SK-N-SH (cell line): ENCODE measurements at regions not wholly inside any gene's neighbourhood (a gene's known extent, or its start where the extent isn't known, plus 50 kb on each side); places are given as distances from the start of the nearest gene placed in this dataset.

Experiments
- CTCF ChIA-PET: fragments of 300-600, 350-600 bp; formaldehyde crosslinking; extraction: SDS; loops from one replicate; lab custom pipeline; 2021; lab: Yijun Ruan, JAX
- POLR2A ChIA-PET: fragments of 350-600 bp; sonication (Branson Sonifier 250); formaldehyde crosslinking; extraction: SDS; loops from one replicate; lab custom pipeline; 2020; ENCODE audit warnings: antibody characterized with exemption, inconsistent platforms; lab: Yijun Ruan, JAX
- DNase-seq: peaks from one replicate; pipeline ENCODE4 v3.0.0; 2012
- H2AFZ ChIP-seq: fragments of 200-600 bp; sonication (generic); 2 replicates; pipeline ENCODE4 v1.8.1; 2016; ENCODE audit warnings: antibody characterized with exemption, mild to moderate bottlenecking, low read depth
- H3F3A ChIP-seq: fragments of 200-600 bp; sonication (generic); replicated peaks from 2 replicates; pipeline ENCODE3; 2016; ENCODE audit warnings: antibody characterized with exemption, mild to moderate bottlenecking; ENCODE audit not compliant: insufficient read depth
- H3K27ac ChIP-seq, 2 experiments: fragments of 200-500 bp in 1 of 2; fragments of 200-600 bp in 1 of 2; sonication (Bioruptor generic) in 1 of 2; sonication (generic), shearing (Covaris generic) in 1 of 2; 2 replicates each; pipeline versions ENCODE4 v1.5.1 to v1.6.1; 2014 to 2016; ENCODE audit warnings: low read depth in 2 of 2, inconsistent platforms in 1 of 2, low read length in 1 of 2, mild to moderate bottlenecking in 1 of 2, mixed read lengths in 1 of 2
- H3K27me3 ChIP-seq: fragments of 200-600 bp; sonication (generic), shearing (Covaris generic); 2 replicates; pipeline ENCODE4 v1.6.1; 2016; ENCODE audit warnings: mixed run types; ENCODE audit not compliant: insufficient read depth
- H3K36me3 ChIP-seq, 2 experiments: fragments of 200-500 bp in 1 of 2; fragments of 200-600 bp in 1 of 2; sonication (Bioruptor generic) in 1 of 2; sonication (generic) in 1 of 2; replicated peaks in 1 of 2; 2 replicates each; pipeline versions ENCODE3 to v1.5.1; 2014 to 2016; ENCODE audit warnings: low read length in 1 of 2, mild to moderate bottlenecking in 1 of 2; ENCODE audit not compliant: insufficient read depth in 2 of 2, control insufficient read depth in 1 of 2
- H3K4me1 ChIP-seq, 2 experiments: fragments of 200-500 bp in 1 of 2; fragments of 200-600 bp in 1 of 2; sonication (Bioruptor generic) in 1 of 2; sonication (generic), shearing (Covaris generic) in 1 of 2; 2 replicates each; pipeline versions ENCODE4 v1.5.1 to v1.6.1; 2014 to 2016; ENCODE audit warnings: low read depth in 1 of 2, low read length in 1 of 2, mixed run types in 1 of 2; ENCODE audit not compliant: insufficient read depth in 2 of 2, control insufficient read depth in 1 of 2
- H3K4me2 ChIP-seq: fragments of 200-600 bp; sonication (generic), shearing (Covaris generic); 2 replicates; pipeline ENCODE4 v1.6.1; 2017; ENCODE audit warnings: mixed run types
- H3K4me3 ChIP-seq, 2 experiments: fragments of 200-500 bp in 1 of 2; fragments of 200-600 bp in 1 of 2; sonication (Bioruptor generic) in 1 of 2; sonication (generic), shearing (Covaris generic) in 1 of 2; 2 replicates each; pipeline versions ENCODE4 v1.5.1 to v1.8.1; 2014 to 2016; ENCODE audit warnings: low read depth in 2 of 2, inconsistent platforms in 1 of 2, low read length in 1 of 2, mild to moderate bottlenecking in 1 of 2, mixed read lengths in 1 of 2, moderate library complexity in 1 of 2
- H3K79me2 ChIP-seq: fragments of 200-600 bp; sonication (generic); 2 replicates; pipeline ENCODE4 v1.8.1; 2017; ENCODE audit warnings: mild to moderate bottlenecking; ENCODE audit not compliant: insufficient read depth
- H3K9ac ChIP-seq: fragments of 200-600 bp; sonication (generic); 2 replicates; pipeline ENCODE4 v1.6.1; 2017; ENCODE audit warnings: mixed run types
- H3K9me2 ChIP-seq: fragments of 200-600 bp; sonication (generic); 2 replicates; pipeline ENCODE4 v1.6.1; 2017; ENCODE audit warnings: mixed run types
- H3K9me3 ChIP-seq: fragments of 200-600 bp; sonication (generic); 2 replicates; pipeline ENCODE4 v1.6.1; 2017; ENCODE audit warnings: mixed run types, mild to moderate bottlenecking, moderate library complexity
- H4K20me1 ChIP-seq: fragments of 200-600 bp; sonication (generic); 2 replicates; pipeline ENCODE4 v1.6.1; 2017; ENCODE audit warnings: mild to moderate bottlenecking, mixed run types; ENCODE audit not compliant: insufficient read depth
- EP300 ChIP-seq, 2 experiments: IDR thresholded peaks; 2 replicates each; pipeline versions ENCODE4 v1.4.0 to v1.6.1; 2012; ENCODE audit warnings: borderline replicate concordance in 1 of 2, low read depth in 1 of 2, low read length in 1 of 2
- EZH2phosphoT487 ChIP-seq: fragments of 200-600 bp; sonication (generic); IDR thresholded peaks from 2 replicates; pipeline ENCODE4 v1.6.1; 2017; ENCODE audit warnings: low read depth, mixed run types, mild to moderate bottlenecking, antibody characterized with exemption, moderate library complexity, borderline replicate concordance
- FOSL2 ChIP-seq: IDR thresholded peaks from 2 replicates; pipeline ENCODE4 v1.4.0; 2012; ENCODE audit warnings: low read depth, mild to moderate bottlenecking, moderate library complexity, borderline replicate concordance
- GATA2 ChIP-seq: sonication (generic); formaldehyde crosslinking; IDR thresholded peaks from 2 replicates; pipeline ENCODE4 v1.5.0; 2020; ENCODE audit warnings: mild to moderate bottlenecking, missing genetic modification reagents
- IRF3 ChIP-seq: fragments of 150-350 bp; IDR thresholded peaks from 2 replicates; pipeline ENCODE4 v1.6.1; 2016; ENCODE audit warnings: mild to moderate bottlenecking, low read depth, low read length
- JUND ChIP-seq: IDR thresholded peaks from 2 replicates; pipeline ENCODE4 v1.4.0; 2012
- MEF2A ChIP-seq: IDR thresholded peaks from 2 replicates; pipeline ENCODE4 v1.4.0; 2012; ENCODE audit warnings: low read depth, borderline replicate concordance
- NFIC ChIP-seq: IDR thresholded peaks from 2 replicates; pipeline ENCODE4 v1.4.0; 2012; ENCODE audit warnings: borderline replicate concordance
- NRF1 ChIP-seq: IDR thresholded peaks from 2 replicates; pipeline ENCODE4 v1.6.1; 2012; ENCODE audit warnings: low read depth, mild to moderate bottlenecking, low read length
- POLR2AphosphoS5 ChIP-seq: IDR thresholded peaks from 2 replicates; pipeline ENCODE4 v1.6.1; 2012; ENCODE audit warnings: low read depth, low read length
- SIN3A ChIP-seq: IDR thresholded peaks from 2 replicates; pipeline ENCODE4 v1.6.1; 2012; ENCODE audit warnings: low read depth, mild to moderate bottlenecking, low read length, moderate library complexity, borderline replicate concordance
- TCF12 ChIP-seq: IDR thresholded peaks from 2 replicates; pipeline ENCODE4 v1.4.0; 2012
- TEAD4 ChIP-seq: IDR thresholded peaks from 2 replicates; pipeline ENCODE4 v1.4.0; 2012; ENCODE audit warnings: mild to moderate bottlenecking, borderline replicate concordance; ENCODE audit not compliant: insufficient read depth
- USF2 ChIP-seq: fragments of 150-350 bp; IDR thresholded peaks from 2 replicates; pipeline ENCODE4 v1.6.1; 2017; ENCODE audit warnings: antibody characterized with exemption, low read length, low read depth, borderline replicate concordance
- YY1 ChIP-seq: IDR thresholded peaks from 2 replicates; pipeline ENCODE4 v1.4.0; 2012; ENCODE audit warnings: low read depth, mild to moderate bottlenecking
- WGBS: methylation state at CpG from one replicate; pipeline ENCODE4 v1.1.6; 2017; ENCODE audit warnings: low lambda C conversion rate; 5-methylcytosine and 5-hydroxymethylcytosine counted together

GRCh38 chr1:106787520-106787919 is 269.0 kb upstream of the PRMT6 start:
- TF ChIP-seq EP300 (IDR thresholded peaks at IDR 0.05; ENCODE audit: borderline replicate concordance in 1 of 2, low read depth in 1 of 2, low read length in 1 of 2): peak in 1 of 2 experiments; percentile 45; a peak in 1 of 4 replicates
- TF ChIP-seq NRF1: no peak
- no peak for TF ChIP-seq USF2
- 0 out of 2 replicates have a peak, but pooled peaks have one; percentile 47 for TF ChIP-seq GATA2 (CRISPR knock-in tag)
- H4K20me1 ChIP-seq: no peaks in the 10 kb centered on the region
- ChIA-PET POLR2A (no interaction called here), CTCF (interaction anchor here (1.2 kb wide), 1 partner anchor 187 kb away, joined by 3 read pairs; no protein-coding TSS in a partner anchor)
- H3K27me3 ChIP-seq: no peaks in the 10 kb centered on the region
- no peaks in the 10 kb centered on the region for H3K9me2 ChIP-seq
- H3F3A ChIP-seq: no peaks in the 10 kb centered on the region
- H3K27ac ChIP-seq: no peak overlapping the region
- no peak overlapping the region for H2AFZ ChIP-seq
- no peak overlapping the region for H3K9ac ChIP-seq
- H3K9me3 ChIP-seq: no peaks in the 10 kb centered on the region
- no peak overlapping the region for H3K4me3 ChIP-seq
- peak; percentile 3 for DNase-seq
- H3K79me2 ChIP-seq: no peaks in the 10 kb centered on the region
- H3K4me2 ChIP-seq: no peak overlapping the region
- no peaks in the 10 kb centered on the region for H3K36me3 ChIP-seq
- no peaks in the 10 kb centered on the region; a peak in 1 of 4 replicates for H3K4me1 ChIP-seq
- 7% methylated on average over 3 of the region's 3 CpGs for WGBS

DNA sequence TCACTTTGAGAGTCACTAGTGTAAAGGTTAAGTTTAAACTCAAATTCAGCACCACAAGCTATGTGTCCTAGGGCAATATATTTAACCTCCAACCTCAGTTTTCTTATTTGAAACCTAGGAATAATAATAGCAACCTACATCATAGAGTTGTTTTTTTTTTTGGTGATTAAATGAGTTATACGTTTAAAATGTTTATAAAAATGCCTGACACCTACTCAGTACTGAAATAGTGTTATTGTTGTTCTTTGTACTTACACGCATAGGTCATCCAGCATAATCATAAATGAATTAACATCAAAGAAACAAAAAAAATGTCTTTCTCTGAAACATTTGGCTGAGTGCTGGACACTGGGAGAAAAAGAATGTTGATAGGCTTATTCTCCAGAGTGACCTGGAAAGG is 266.8 kb upstream of the PRMT6 start:
- Histone ChIP-seq H3F3A (no peaks in the 10 kb centered on the region), H3K79me2 (no peaks in the 10 kb centered on the region), H3K9me2 (no peaks in the 10 kb centered on the region), H3K9me3 (no peaks in the 10 kb centered on the region), H2AFZ (no peak overlapping the region), H3K9ac (no peak overlapping the region), H3K27ac (no peak overlapping the region), H3K4me2 (no peak overlapping the region), H3K4me1 (peaks cover 0 to 3% of the 10 kb centered on the region in 2 experiments; a peak in 1 of 4 replicates), H3K36me3 (no peaks in the 10 kb centered on the region), H4K20me1 (no peaks in the 10 kb centered on the region), H3K27me3 (no peaks in the 10 kb centered on the region), H3K4me3 (no peak overlapping the region)
- ChIA-PET POLR2A (no interaction called here), CTCF (interaction anchor here (1.4 kb wide), 1 partner anchor 9 kb away, joined by 4 read pairs; no protein-coding TSS in a partner anchor)
- WGBS: 47% methylated on average over 2 of the region's 2 CpGs
- no peak for DNase-seq
- TF ChIP-seq IRF3 (no peak), MEF2A (no peak), YY1 (no peak), TCF12 (no peak)

GRCh38 chr1:106791041-106791440 is 265.4 kb upstream of the PRMT6 start:
- Histone ChIP-seq H3K36me3 (no peaks in the 10 kb centered on the region), H3K9me2 (no peaks in the 10 kb centered on the region), H3K27ac (no peak overlapping the region), H3K4me2 (no peak overlapping the region), H4K20me1 (no peaks in the 10 kb centered on the region), H2AFZ (no peak overlapping the region), H3K27me3 (no peaks in the 10 kb centered on the region), H3K9ac (no peak overlapping the region), H3K79me2 (no peaks in the 10 kb centered on the region), H3K4me3 (no peak overlapping the region), H3F3A (no peaks in the 10 kb centered on the region), H3K4me1 (peaks cover 0 to 3% of the 10 kb centered on the region in 2 experiments; a peak in 1 of 4 replicates), H3K9me3 (no peaks in the 10 kb centered on the region)
- WGBS: 45% methylated on average over 11 of the region's 11 CpGs
- TF ChIP-seq JUND (no peak), YY1 (no peak), FOSL2 (no peak), TCF12 (no peak), POLR2AphosphoS5 (no peak), SIN3A (no peak), NFIC (no peak), EZH2phosphoT487 (no peak), NRF1 (no peak), EP300 (IDR thresholded peaks at IDR 0.05; ENCODE audit: borderline replicate concordance in 1 of 2, low read depth in 1 of 2, low read length in 1 of 2) (no peak), TEAD4 (no peak)
- no peak for DNase-seq
- CTCF ChIA-PET: no interaction called here
- POLR2A ChIA-PET: no interaction called here
